Naive B cell (primary cell): ENCODE measurements at regions not wholly inside any gene's neighbourhood (a gene's known extent, or its start where the extent isn't known, plus 50 kb on each side); places are given as distances from the start of the nearest gene placed in this dataset.

Experiments used
- ATAC-seq, 2 donors: fragments of 150-1000 bp; cut with Tn5 transposase; 2 replicates each; pipeline ENCODE4 v1.10.0; 2021; ENCODE audit warnings: low read depth in 2 of 2, mild to moderate bottlenecking in 2 of 2, moderate library complexity in 2 of 2
- DNase-seq: peaks from one replicate; pipeline ENCODE4 v3.0.0; 2022
- H3K27ac Mint-ChIP-seq, 6 donors: one replicate each; pipeline ENCODE4 v1.8.0; 2020 to 2022; ENCODE audit warnings: mild to moderate bottlenecking in 6 of 6, mixed read lengths in 6 of 6, moderate library complexity in 5 of 6, inconsistent platforms in 2 of 6
- H3K27me3 Mint-ChIP-seq, 3 donors: one replicate each; pipeline ENCODE4 v1.8.0; 2021 to 2022; ENCODE audit warnings: mixed read lengths in 3 of 3, mild to moderate bottlenecking in 1 of 3
- H3K36me3 Mint-ChIP-seq, 2 donors: one replicate each; pipeline ENCODE4 v1.8.0; 2020 to 2022; ENCODE audit warnings: mixed read lengths in 2 of 2, inconsistent platforms in 1 of 2, mild to moderate bottlenecking in 1 of 2
- H3K4me1 Mint-ChIP-seq, 3 donors: one replicate each; pipeline ENCODE4 v1.8.0; 2020 to 2022; ENCODE audit warnings: mixed read lengths in 3 of 3, inconsistent platforms in 1 of 3, mild to moderate bottlenecking in 1 of 3, moderate library complexity in 1 of 3
- H3K4me3 Mint-ChIP-seq, 8 donors: one replicate each; pipeline ENCODE4 v1.8.0; 2020 to 2022; ENCODE audit warnings: mild to moderate bottlenecking in 8 of 8, mixed read lengths in 8 of 8, moderate library complexity in 8 of 8, inconsistent platforms in 2 of 8
- H3K9me3 Mint-ChIP-seq, 7 donors: one replicate each; pipeline ENCODE4 v1.8.0; 2020 to 2022; ENCODE audit warnings: mixed read lengths in 7 of 7, mild to moderate bottlenecking in 5 of 7, inconsistent platforms in 2 of 7, moderate library complexity in 1 of 7

DNA sequence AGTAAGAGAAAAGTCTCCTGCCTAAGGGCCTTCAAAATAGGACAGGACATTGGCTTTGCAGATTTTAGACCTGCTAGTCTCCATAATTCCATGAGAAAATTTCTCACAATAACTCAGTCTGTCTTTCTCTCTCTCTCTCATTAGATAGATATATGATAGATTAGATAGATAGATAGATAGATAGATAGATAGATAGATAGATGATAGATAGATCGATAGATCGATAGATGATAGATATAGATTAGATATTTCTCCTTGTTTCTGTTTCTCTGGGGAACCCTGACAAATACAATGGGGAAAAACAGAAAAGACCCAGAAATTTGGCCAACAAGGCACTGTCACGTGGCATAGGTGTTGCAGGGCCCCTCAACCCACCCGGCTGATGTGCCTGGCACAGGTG is 84.4 kb upstream of the ALDH1B1 start:
- H3K4me1 Mint-ChIP-seq = no peaks in the 10 kb centered on the region
- no peak overlapping the region for H3K4me3 Mint-ChIP-seq
- no peaks in the 10 kb centered on the region for H3K36me3 Mint-ChIP-seq
- no peak overlapping the region for H3K27ac Mint-ChIP-seq
- H3K27me3 Mint-ChIP-seq = peaks cover 3 to 39% (median 20%) of the 10 kb centered on the region in 3 donors
- ATAC-seq (no peak), DNase-seq (no peak)
- H3K9me3 Mint-ChIP-seq = no peaks in the 10 kb centered on the region

GRCh38 chr9:38306899-38307298 is 85.6 kb upstream of the ALDH1B1 start:
- Mint-ChIP-seq H3K27me3 (peaks cover 8 to 33% (median 14%) of the 10 kb centered on the region in 3 donors), H3K36me3 (no peaks in the 10 kb centered on the region), H3K4me1 (no peaks in the 10 kb centered on the region), H3K27ac (peak overlapping the region in 1 of 6 donors; percentile 55), H3K4me3 (no peak overlapping the region), H3K9me3 (no peaks in the 10 kb centered on the region)
- DNase-seq (no peak), ATAC-seq (no peak)

DNA sequence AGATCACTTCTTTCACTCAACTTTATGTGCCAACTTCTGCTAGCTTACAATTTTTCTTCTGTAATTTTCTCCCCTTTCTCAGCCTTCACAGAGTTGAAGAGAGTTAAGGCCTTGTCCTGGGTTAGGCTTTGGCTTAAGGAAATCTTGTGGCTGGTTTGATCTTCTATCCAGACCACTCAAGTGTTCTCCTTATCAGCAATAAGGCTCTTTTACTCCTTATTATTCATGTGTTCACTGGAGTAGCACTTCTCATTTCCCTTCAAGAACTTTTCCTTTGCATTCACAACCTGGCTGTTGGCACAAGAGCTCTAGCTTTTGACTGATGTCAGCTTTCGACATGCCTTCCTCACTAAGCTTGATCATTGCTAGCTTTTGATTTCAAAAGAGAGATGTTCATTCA is 86.9 kb upstream of the ALDH1B1 start:
- no peak overlapping the region for H3K4me3 Mint-ChIP-seq
- no peaks in the 10 kb centered on the region for H3K4me1 Mint-ChIP-seq
- H3K27ac Mint-ChIP-seq = no peak overlapping the region
- no peaks in the 10 kb centered on the region for H3K36me3 Mint-ChIP-seq
- no peak for ATAC-seq
- H3K27me3 Mint-ChIP-seq = peaks cover 11 to 31% (median 18%) of the 10 kb centered on the region in 3 donors
- DNase-seq = no peak
- H3K9me3 Mint-ChIP-seq = no peaks in the 10 kb centered on the region

- Mint-ChIP-seq H3K27me3 (peaks cover 13 to 15% (median 14%) of the 10 kb centered on the region in 3 donors), H3K36me3 (no peaks in the 10 kb centered on the region), H3K9me3 (no peaks in the 10 kb centered on the region), H3K4me1 (no peaks in the 10 kb centered on the region), H3K4me3 (no peak overlapping the region), H3K27ac (no peak overlapping the region)
- DNase-seq = no peak
- ATAC-seq = no peak
Measured at GRCh38 chr9:38301376-38302106, 91.0 kb upstream of the ALDH1B1 start.

DNA sequence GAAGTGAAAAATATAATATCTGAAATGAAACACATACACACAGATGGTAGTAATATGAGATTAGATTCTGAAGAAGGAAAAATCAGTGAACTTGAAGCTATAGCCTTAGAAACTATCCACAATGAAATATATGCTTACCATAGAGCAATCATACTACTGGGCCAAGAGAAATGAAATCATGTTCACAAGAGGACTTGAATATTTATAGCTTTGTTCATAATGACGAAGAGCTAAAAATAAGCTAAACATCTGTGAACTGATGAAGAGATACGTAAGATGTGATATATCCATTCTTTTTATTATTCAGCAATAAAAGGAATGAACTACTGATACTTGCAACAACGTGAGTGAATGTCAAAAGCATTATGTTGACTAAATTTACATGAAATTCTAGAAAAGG is 92.6 kb upstream of the ALDH1B1 start:
- DNase-seq (no peak), ATAC-seq (no peak)
- no peak overlapping the region for H3K27ac Mint-ChIP-seq
- H3K4me1 Mint-ChIP-seq = no peaks in the 10 kb centered on the region
- H3K9me3 Mint-ChIP-seq = no peaks in the 10 kb centered on the region
- H3K4me3 Mint-ChIP-seq = no peak overlapping the region
- peaks cover 21 to 30% (median 23%) of the 10 kb centered on the region in 3 donors for H3K27me3 Mint-ChIP-seq
- H3K36me3 Mint-ChIP-seq = no peaks in the 10 kb centered on the region

- Mint-ChIP-seq H3K27me3 (peaks cover 21 to 30% (median 23%) of the 10 kb centered on the region in 3 donors), H3K4me3 (no peak overlapping the region), H3K27ac (no peak overlapping the region)
Measured at GRCh38 chr9:38298904-38299303, 93.6 kb upstream of the ALDH1B1 start.

DNA sequence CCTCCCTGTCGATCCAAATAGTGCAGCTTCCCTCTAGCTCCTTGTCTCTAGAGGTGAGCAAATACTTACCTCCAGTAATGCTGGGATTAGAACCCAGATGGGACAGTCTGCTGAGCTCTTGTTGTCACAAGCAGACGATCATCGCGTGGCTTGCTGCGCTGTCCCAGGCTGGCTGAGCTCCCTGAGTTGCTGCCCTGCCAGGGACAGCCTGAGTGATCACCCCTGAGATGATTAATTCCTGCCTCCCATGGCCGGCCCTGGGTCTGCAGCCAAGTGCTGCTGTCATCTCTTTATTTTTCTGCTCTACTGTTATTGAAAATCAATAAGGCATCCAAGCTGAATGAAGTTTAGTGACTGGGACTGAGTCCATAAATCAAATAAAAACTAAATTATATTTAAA is 94.0 kb upstream of the ALDH1B1 start:
- H3K4me1 Mint-ChIP-seq = no peaks in the 10 kb centered on the region
- ATAC-seq = no peak
- no peaks in the 10 kb centered on the region for H3K9me3 Mint-ChIP-seq
- H3K4me3 Mint-ChIP-seq = no peak overlapping the region
- no peak overlapping the region for H3K27ac Mint-ChIP-seq
- peaks cover 21 to 30% (median 23%) of the 10 kb centered on the region in 3 donors for H3K27me3 Mint-ChIP-seq
- no peak for DNase-seq
- no peaks in the 10 kb centered on the region for H3K36me3 Mint-ChIP-seq

More at GRCh38 chr9:38298904-38299303, 93.6 kb upstream of the ALDH1B1 start:
- no peaks in the 10 kb centered on the region for H3K4me1 Mint-ChIP-seq
- DNase-seq = no peak
- no peaks in the 10 kb centered on the region for H3K9me3 Mint-ChIP-seq
- H3K36me3 Mint-ChIP-seq = no peaks in the 10 kb centered on the region
- ATAC-seq = no peak

- ATAC-seq = no peak
- Mint-ChIP-seq H3K9me3 (no peaks in the 10 kb centered on the region), H3K36me3 (no peaks in the 10 kb centered on the region), H3K4me3 (no peak overlapping the region), H3K4me1 (no peaks in the 10 kb centered on the region), H3K27ac (no peak overlapping the region), H3K27me3 (peaks cover 16 to 23% (median 16%) of the 10 kb centered on the region in 3 donors)
- no peak for DNase-seq
Measured at GRCh38 chr9:38296807-38297206, 95.7 kb upstream of the ALDH1B1 start.

DNA sequence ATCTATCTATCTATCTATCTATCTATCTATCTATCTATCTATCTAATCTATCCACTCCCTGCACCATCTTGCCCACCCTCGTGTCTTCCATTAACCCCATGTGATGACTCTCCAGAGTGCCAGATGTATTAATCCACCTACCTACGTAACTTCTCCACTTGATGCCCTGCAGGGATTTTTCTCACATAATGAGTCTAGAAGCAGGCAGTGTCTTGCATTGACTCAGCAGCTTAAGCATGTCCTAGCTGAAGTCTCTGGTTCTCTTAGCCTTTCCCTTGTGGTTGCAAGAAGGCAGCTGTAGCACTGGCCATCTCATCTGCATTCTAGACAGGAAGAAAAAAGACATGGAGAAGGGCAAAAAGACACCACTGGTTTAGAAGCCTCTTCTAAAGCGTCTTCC is 96.7 kb upstream of the ALDH1B1 start:
- Mint-ChIP-seq H3K4me1 (no peaks in the 10 kb centered on the region), H3K9me3 (no peaks in the 10 kb centered on the region), H3K27ac (no peak overlapping the region), H3K4me3 (no peak overlapping the region), H3K36me3 (no peaks in the 10 kb centered on the region), H3K27me3 (peaks cover 13 to 21% (median 13%) of the 10 kb centered on the region in 3 donors)
- DNase-seq (no peak), ATAC-seq (no peak)

DNA sequence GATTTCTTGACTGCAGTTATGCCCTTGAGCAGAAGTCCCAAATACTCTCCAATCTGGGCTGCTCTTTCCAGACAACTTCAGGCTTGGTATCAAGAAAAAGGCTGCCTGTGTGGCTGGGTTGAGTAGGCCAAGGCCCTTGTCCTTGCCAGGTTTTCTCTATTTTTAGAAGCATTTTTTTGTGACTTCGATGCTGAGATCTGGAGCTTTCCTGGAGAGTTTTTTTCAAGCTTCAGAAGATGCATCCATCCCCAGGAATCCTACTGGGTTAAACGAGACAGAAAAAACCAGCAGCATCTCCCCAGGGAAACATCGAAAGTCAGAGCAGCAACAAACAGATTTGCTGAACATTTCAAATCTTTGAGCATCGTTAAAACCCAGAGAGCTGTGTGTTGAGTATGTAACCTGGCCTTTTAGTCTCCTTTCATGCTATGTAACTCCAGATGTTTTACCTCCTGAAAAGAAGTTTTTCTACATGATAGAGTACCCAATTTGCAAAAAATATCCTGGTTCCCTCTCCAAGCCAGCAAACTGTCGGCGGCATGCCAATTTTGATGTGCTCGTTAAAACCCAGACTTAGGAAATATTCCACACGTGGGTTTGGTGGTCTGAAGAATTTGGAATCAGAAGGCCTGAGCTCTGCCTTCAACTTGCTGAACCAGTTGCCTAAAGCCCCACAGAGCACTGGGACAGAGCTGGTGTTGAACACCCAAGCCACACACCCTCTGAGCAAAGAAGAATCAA is 98.1 kb upstream of the ALDH1B1 start:
- ATAC-seq (no peak), DNase-seq (no peak)
- Mint-ChIP-seq H3K4me3 (no peak overlapping the region), H3K27ac (no peak overlapping the region), H3K9me3 (no peaks in the 10 kb centered on the region), H3K4me1 (no peaks in the 10 kb centered on the region), H3K36me3 (no peaks in the 10 kb centered on the region), H3K27me3 (peaks cover 17 to 21% (median 18%) of the 10 kb centered on the region in 3 donors)

GRCh38 chr9:38293022-38293421 is 99.5 kb upstream of the ALDH1B1 start:
- DNase-seq (no peak), ATAC-seq (no peak)
- no peaks in the 10 kb centered on the region for H3K36me3 Mint-ChIP-seq
- no peak overlapping the region for H3K27ac Mint-ChIP-seq
- no peaks in the 10 kb centered on the region for H3K9me3 Mint-ChIP-seq
- H3K27me3 Mint-ChIP-seq = peaks cover 17 to 21% (median 18%) of the 10 kb centered on the region in 3 donors
- no peaks in the 10 kb centered on the region for H3K4me1 Mint-ChIP-seq
- H3K4me3 Mint-ChIP-seq = no peak overlapping the region

GRCh38 chr9:38292480-38292879 is 100.0 kb upstream of the ALDH1B1 start:
- H3K27me3 Mint-ChIP-seq = peaks cover 13 to 21% (median 17%) of the 10 kb centered on the region in 3 donors
- ATAC-seq (no peak), DNase-seq (no peak)
- no peaks in the 10 kb centered on the region for H3K9me3 Mint-ChIP-seq
- H3K4me3 Mint-ChIP-seq = no peak overlapping the region
- H3K4me1 Mint-ChIP-seq = no peaks in the 10 kb centered on the region
- H3K36me3 Mint-ChIP-seq = no peaks in the 10 kb centered on the region
- H3K27ac Mint-ChIP-seq = no peak overlapping the region

DNA sequence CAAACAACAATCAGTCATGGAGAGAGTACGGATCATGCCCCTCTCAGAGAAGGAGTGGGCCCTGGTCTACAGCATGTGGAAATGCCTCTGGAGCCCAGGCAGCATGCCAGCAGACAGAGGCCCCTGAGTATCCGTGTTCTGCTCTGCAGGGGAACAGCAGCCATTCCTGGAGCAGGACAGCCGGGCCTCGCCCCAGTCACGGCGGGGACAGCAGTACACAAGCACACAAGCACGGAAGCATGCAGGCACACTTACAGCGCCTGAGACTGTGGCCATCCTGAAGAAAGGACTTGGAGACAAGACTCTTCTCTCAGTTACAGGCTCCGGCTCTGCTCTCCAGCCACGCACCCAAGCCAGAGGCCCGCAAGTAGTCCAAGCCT is 102.6 kb upstream of the ALDH1B1 start:
- Mint-ChIP-seq H3K36me3 (no peaks in the 10 kb centered on the region), H3K4me1 (no peaks in the 10 kb centered on the region), H3K27me3 (peaks cover 4 to 9% (median 5%) of the 10 kb centered on the region in 3 donors), H3K4me3 (no peak overlapping the region), H3K9me3 (peaks cover 0 to 4% (median 0%) of the 10 kb centered on the region in 7 donors), H3K27ac (no peak overlapping the region)
- no peak for DNase-seq
- no peak for ATAC-seq

DNA sequence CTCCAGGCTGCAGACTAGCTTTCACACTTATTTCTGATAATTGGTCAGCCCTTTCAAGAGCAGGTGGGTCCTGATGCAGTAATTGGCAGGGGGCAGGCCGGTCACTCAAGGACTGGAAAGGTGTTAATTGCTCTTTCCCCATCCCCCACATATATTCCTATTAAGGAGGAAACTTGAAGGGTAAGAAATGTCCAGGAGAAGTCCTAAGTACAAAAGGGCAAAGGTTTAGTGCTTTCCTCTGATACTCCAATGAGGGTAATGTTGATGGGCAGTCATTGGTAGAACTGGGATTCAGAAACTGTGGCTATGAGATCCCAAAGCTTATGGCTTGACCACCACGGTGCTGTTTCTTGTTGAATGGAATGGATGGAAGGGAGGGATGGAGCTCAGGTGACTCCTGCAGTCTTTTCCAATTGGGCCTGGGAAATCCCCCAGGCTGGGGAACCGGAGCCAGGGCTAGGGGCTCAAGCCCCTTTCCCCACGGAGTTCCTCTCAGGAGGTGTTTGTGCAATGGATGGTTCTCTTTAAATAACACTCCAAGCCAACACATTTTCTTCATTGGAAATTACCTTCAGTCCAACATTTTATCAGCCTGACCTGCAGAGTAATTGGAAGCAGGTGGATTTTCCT is 103.2 kb upstream of the ALDH1B1 start:
- H3K27me3 Mint-ChIP-seq = peaks cover 4 to 9% (median 5%) of the 10 kb centered on the region in 3 donors
- H3K36me3 Mint-ChIP-seq = no peaks in the 10 kb centered on the region
- DNase-seq = no peak
- no peak for ATAC-seq
- no peaks in the 10 kb centered on the region for H3K4me1 Mint-ChIP-seq
- no peak overlapping the region for H3K4me3 Mint-ChIP-seq
- no peak overlapping the region for H3K27ac Mint-ChIP-seq
- peaks cover 0 to 4% (median 0%) of the 10 kb centered on the region in 7 donors for H3K9me3 Mint-ChIP-seq
